ENCODE measurements at regions not wholly inside any gene's neighbourhood (a gene's known extent, or its start where the extent isn't known, plus 50 kb on each side); places are given as distances from the start of the nearest gene placed in this dataset.

GRCh38 chr4:137361756-137362470, 170.4 kb downstream of the PCDH18 start:
- TF ChIP-seq CTCF (IDR thresholded peaks at IDR 0.05; ENCODE audit: insufficient read depth, low read length, poor library complexity, severe bottlenecking) (no peak), EZH2phosphoT487 (conservative IDR thresholded peaks at IDR 0.05; ENCODE audit: low read length) (no peak)

Data from SU-DHL-6 (cell line).